ENCODE measurements at regions not wholly inside any gene's neighbourhood (a gene's known extent, or its start where the extent isn't known, plus 50 kb on each side); places are given as distances from the start of the nearest gene placed in this dataset.

GRCh38 chr5:167061695-167062094 is 1229.8 kb upstream of the WWC1 start:
- no peak for TF ChIP-seq CTCF (IDR thresholded peaks at IDR 0.05)
- no peak for TF ChIP-seq POLR2A (IDR thresholded peaks at IDR 0.05)
